ENCODE measurements at regions not wholly inside any gene's neighbourhood (a gene's known extent, or its start where the extent isn't known, plus 50 kb on each side); places are given as distances from the start of the nearest gene placed in this dataset.

- Histone ChIP-seq H3K4me3 (ENCODE audit: low read length in 3 of 3) (no peak overlapping the region), H3K9ac (ENCODE audit: low read length in 3 of 3) (no peak overlapping the region), H3K4me1 (ENCODE audit: control insufficient read depth in 2 of 3, insufficient read depth in 2 of 3, low read depth in 1 of 3, low read length in 3 of 3) (no peaks in the 10 kb centered on the region), H3K27me3 (ENCODE audit: control insufficient read depth, insufficient read depth, low read length) (no peaks in the 10 kb centered on the region), H3K36me3 (ENCODE audit: control insufficient read depth in 2 of 3, insufficient read depth in 3 of 3, low read length in 3 of 3) (no peaks in the 10 kb centered on the region), H3K9me3 (ENCODE audit: control insufficient read depth in 2 of 3, insufficient read depth in 1 of 3, low read length in 3 of 3) (no peaks in the 10 kb centered on the region), H3K27ac (ENCODE audit: low read depth in 2 of 2, low read length in 2 of 2) (no peak overlapping the region)
- DNase-seq (peak in 4 of 5 donors; percentile 37 to 59 (median 50)), FAIRE-seq (peak; percentile 97)
- TF ChIP-seq, protein P1, sequence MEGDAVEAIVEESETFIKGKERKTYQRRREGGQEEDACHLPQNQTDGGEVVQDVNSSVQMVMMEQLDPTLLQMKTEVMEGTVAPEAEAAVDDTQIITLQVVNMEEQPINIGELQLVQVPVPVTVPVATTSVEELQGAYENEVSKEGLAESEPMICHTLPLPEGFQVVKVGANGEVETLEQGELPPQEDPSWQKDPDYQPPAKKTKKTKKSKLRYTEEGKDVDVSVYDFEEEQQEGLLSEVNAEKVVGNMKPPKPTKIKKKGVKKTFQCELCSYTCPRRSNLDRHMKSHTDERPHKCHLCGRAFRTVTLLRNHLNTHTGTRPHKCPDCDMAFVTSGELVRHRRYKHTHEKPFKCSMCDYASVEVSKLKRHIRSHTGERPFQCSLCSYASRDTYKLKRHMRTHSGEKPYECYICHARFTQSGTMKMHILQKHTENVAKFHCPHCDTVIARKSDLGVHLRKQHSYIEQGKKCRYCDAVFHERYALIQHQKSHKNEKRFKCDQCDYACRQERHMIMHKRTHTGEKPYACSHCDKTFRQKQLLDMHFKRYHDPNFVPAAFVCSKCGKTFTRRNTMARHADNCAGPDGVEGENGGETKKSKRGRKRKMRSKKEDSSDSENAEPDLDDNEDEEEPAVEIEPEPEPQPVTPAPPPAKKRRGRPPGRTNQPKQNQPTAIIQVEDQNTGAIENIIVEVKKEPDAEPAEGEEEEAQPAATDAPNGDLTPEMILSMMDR (IDR thresholded peaks at IDR 0.05; ENCODE audit: borderline replicate concordance, extremely low read depth, insufficient read depth), result peak; percentile 64
- intact Hi-C loops (cut with DNase I), result no loop called here
These were observed 129.2 kb downstream of the RGS21 start for GRCh38 chr1:192445839-192446489.

- intact Hi-C loops (cut with DNase I), result no loop called here
- FAIRE-seq (no peak), DNase-seq (no peak)
- no peaks in the 10 kb centered on the region for H3K9me3 ChIP-seq (ENCODE audit: control insufficient read depth in 2 of 3, insufficient read depth in 1 of 3, low read length in 3 of 3)
- H3K4me3 ChIP-seq (ENCODE audit: low read length in 3 of 3), result no peak overlapping the region
- no peaks in the 10 kb centered on the region for H3K36me3 ChIP-seq (ENCODE audit: control insufficient read depth in 2 of 3, insufficient read depth in 3 of 3, low read length in 3 of 3)
- no peak overlapping the region for H3K9ac ChIP-seq (ENCODE audit: low read length in 3 of 3)
- no peaks in the 10 kb centered on the region for H3K4me1 ChIP-seq (ENCODE audit: control insufficient read depth in 2 of 3, insufficient read depth in 2 of 3, low read depth in 1 of 3, low read length in 3 of 3)
- H3K27me3 ChIP-seq (ENCODE audit: control insufficient read depth, insufficient read depth, low read length), result no peaks in the 10 kb centered on the region
- TF ChIP-seq, protein P1 (IDR thresholded peaks at IDR 0.05; ENCODE audit: borderline replicate concordance, extremely low read depth, insufficient read depth), result no peak
- no peak overlapping the region for H3K27ac ChIP-seq (ENCODE audit: low read depth in 2 of 2, low read length in 2 of 2)
These were observed 127.5 kb upstream of the RGS1 start for GRCh38 chr1:192448026-192448578.

GRCh38 chr1:192453360-192453992 is 122.1 kb upstream of the RGS1 start:
- no peaks in the 10 kb centered on the region for H3K4me1 ChIP-seq (ENCODE audit: control insufficient read depth in 2 of 3, insufficient read depth in 2 of 3, low read depth in 1 of 3, low read length in 3 of 3)
- FAIRE-seq (no peak), DNase-seq (no peak)
- intact Hi-C loops (cut with DNase I), result no loop called here
- H3K27ac ChIP-seq (ENCODE audit: low read depth in 2 of 2, low read length in 2 of 2), result no peak overlapping the region
- H3K4me3 ChIP-seq (ENCODE audit: low read length in 3 of 3), result no peak overlapping the region
- no peak overlapping the region for H3K9ac ChIP-seq (ENCODE audit: low read length in 3 of 3)
- TF ChIP-seq, protein P1 (IDR thresholded peaks at IDR 0.05; ENCODE audit: borderline replicate concordance, extremely low read depth, insufficient read depth), result no peak
- H3K9me3 ChIP-seq (ENCODE audit: control insufficient read depth in 2 of 3, insufficient read depth in 1 of 3, low read length in 3 of 3), result no peaks in the 10 kb centered on the region
- no peaks in the 10 kb centered on the region for H3K36me3 ChIP-seq (ENCODE audit: control insufficient read depth in 2 of 3, insufficient read depth in 3 of 3, low read length in 3 of 3)
- no peaks in the 10 kb centered on the region for H3K27me3 ChIP-seq (ENCODE audit: control insufficient read depth, insufficient read depth, low read length)
